GM12892 (cell line): ENCODE measurements at regions not wholly inside any gene's neighbourhood (a gene's known extent, or its start where the extent isn't known, plus 50 kb on each side); places are given as distances from the start of the nearest gene placed in this dataset.

ENCODE experiments used
- POLR2A ChIP-seq: IDR thresholded peaks from 2 replicates; pipeline ENCODE4 v1.6.1; 2011; ENCODE audit warnings: low read depth, low read length, control low read depth
- POLR2AphosphoS5 ChIP-seq: IDR thresholded peaks from 2 replicates; pipeline ENCODE4 v1.6.1; 2011; ENCODE audit warnings: low read depth, low read length, control low read depth
- TAF1 ChIP-seq: IDR thresholded peaks from 2 replicates; pipeline ENCODE4 v1.6.1; 2011; ENCODE audit warnings: low read depth, mild to moderate bottlenecking, control low read depth, low read length, borderline replicate concordance

DNA sequence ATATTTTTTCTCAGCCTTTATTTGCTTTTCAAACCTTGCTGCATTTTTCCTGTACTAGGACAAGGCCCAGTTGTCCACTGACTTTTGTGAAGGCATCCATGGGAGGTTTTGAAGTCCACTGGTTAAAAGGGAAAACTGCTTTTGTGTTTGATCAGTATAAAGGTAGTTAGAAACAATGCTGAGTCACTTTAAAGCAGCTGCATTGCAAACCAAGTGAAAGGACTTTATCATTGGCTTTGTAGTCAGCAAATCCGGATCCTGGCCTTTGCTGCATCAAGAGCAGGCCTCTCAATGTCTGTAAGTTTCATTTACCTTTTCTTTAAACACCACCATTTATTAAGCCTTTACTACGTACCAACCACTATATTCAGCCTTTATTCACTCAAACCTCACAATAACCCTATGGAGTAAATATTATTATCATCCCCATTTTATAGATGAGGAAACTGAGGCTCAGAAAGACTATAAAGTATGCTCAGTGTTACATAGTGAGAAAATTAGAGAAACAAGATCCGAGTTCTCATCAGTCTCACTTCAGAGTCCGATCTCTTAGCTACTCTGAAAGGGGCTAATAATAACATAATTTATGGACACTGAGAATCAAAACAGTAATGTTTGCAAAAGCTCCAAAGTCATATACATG is 60.6 kb upstream of the HSD17B12 start:
- no peak for TF ChIP-seq POLR2AphosphoS5
- no peak for TF ChIP-seq TAF1
- no peak for TF ChIP-seq POLR2A
